IMR-90 (cell line): ENCODE measurements at regions not wholly inside any gene's neighbourhood (a gene's known extent, or its start where the extent isn't known, plus 50 kb on each side); places are given as distances from the start of the nearest gene placed in this dataset.

Experiments used
- BHLHE40 ChIP-seq: fragments of 150-350 bp; IDR thresholded peaks from 2 replicates; pipeline ENCODE4 v1.6.1; 2016; ENCODE audit warnings: mild to moderate bottlenecking, low read depth, low read length
- CEBPB ChIP-seq: IDR thresholded peaks from 2 replicates; pipeline ENCODE4 v1.6.1; 2012; ENCODE audit warnings: low read depth, low read length, improper control_type of control experiment
- CHD1 ChIP-seq: IDR thresholded peaks from 2 replicates; pipeline ENCODE4 v1.6.1; 2012; ENCODE audit warnings: low read depth, low read length, improper control_type of control experiment
- CTCF ChIP-seq: conservative IDR thresholded peaks from 2 replicates; pipeline ENCODE4 v1.5.1; 2012; ENCODE audit warnings: mild to moderate bottlenecking, low read depth, low read length, improper control_type of control experiment
- FOS ChIP-seq: fragments of 150-350 bp; IDR thresholded peaks from 2 replicates; pipeline ENCODE4 v1.6.1; 2016; ENCODE audit warnings: low read depth, low read length
- MAFK ChIP-seq: IDR thresholded peaks from 2 replicates; pipeline ENCODE4 v1.6.1; 2012; ENCODE audit warnings: low read depth, low read length, improper control_type of control experiment
- MAZ ChIP-seq: IDR thresholded peaks from 2 replicates; pipeline ENCODE4 v1.6.1; 2012; ENCODE audit warnings: low read depth, mild to moderate bottlenecking, low read length, improper control_type of control experiment, moderate library complexity, borderline replicate concordance
- MXI1 ChIP-seq: IDR thresholded peaks from 2 replicates; pipeline ENCODE4 v1.6.1; 2012; ENCODE audit warnings: low read depth, mild to moderate bottlenecking, low read length, moderate library complexity, borderline replicate concordance
- NFE2L2 ChIP-seq: fragments of 150-350 bp; IDR thresholded peaks from 2 replicates; pipeline ENCODE4 v1.6.1; 2016; ENCODE audit warnings: low read depth, mild to moderate bottlenecking, low read length
- POLR2A ChIP-seq: IDR thresholded peaks from 2 replicates; pipeline ENCODE4 v1.6.1; 2012; ENCODE audit warnings: mild to moderate bottlenecking, low read depth, low read length
- RAD21 ChIP-seq: IDR thresholded peaks from 2 replicates; pipeline ENCODE4 v1.6.1; 2012; ENCODE audit warnings: low read length, improper control_type of control experiment
- RFX5 ChIP-seq: IDR thresholded peaks from 2 replicates; pipeline ENCODE4 v1.8.0; 2012; ENCODE audit warnings: low read depth, mild to moderate bottlenecking, low read length, moderate library complexity
- SMC3 ChIP-seq: fragments of 150-350 bp; IDR thresholded peaks from 2 replicates; pipeline ENCODE4 v1.6.1; 2016; ENCODE audit warnings: low read depth, mild to moderate bottlenecking, antibody characterized with exemption, low read length, moderate library complexity
- USF2 ChIP-seq: fragments of 150-350 bp; IDR thresholded peaks from 2 replicates; pipeline ENCODE4 v1.6.1; 2017; ENCODE audit warnings: mild to moderate bottlenecking, antibody characterized with exemption, low read length, low read depth

- TF ChIP-seq CTCF: no peak
- no peak for TF ChIP-seq RAD21
- TF ChIP-seq CEBPB: no peak
- no peak for TF ChIP-seq SMC3
- TF ChIP-seq POLR2A: no peak
- TF ChIP-seq CHD1: no peak
- TF ChIP-seq MXI1: no peak
- TF ChIP-seq MAFK: no peak
- TF ChIP-seq FOS: no peak
- no peak for TF ChIP-seq BHLHE40
- TF ChIP-seq RFX5: no peak
- TF ChIP-seq MAZ: no peak
- TF ChIP-seq NFE2L2: no peak
- TF ChIP-seq USF2: no peak
Measured at GRCh38 chr2:17115042-17115441, 403.2 kb downstream of the RAD51AP2 start.
